H1 (cell line): ENCODE measurements at regions not wholly inside any gene's neighbourhood (a gene's known extent, or its start where the extent isn't known, plus 50 kb on each side); places are given as distances from the start of the nearest gene placed in this dataset.

ENCODE experiments used
- CTCF ChIA-PET: fragments of 300-600 bp; sonication (Branson Sonifier 250); formaldehyde crosslinking; loops from one replicate; lab custom pipeline; 2021; ENCODE audit not compliant: partially characterized antibody; lab: Charles Lee
- POLR2A ChIA-PET: fragments of 300-600 bp; sonication (Branson Sonifier 250); formaldehyde crosslinking; loops from one replicate; lab custom pipeline; 2021; ENCODE audit warnings: inconsistent platforms; ENCODE audit not compliant: partially characterized antibody; lab: Charles Lee
- DNase-seq, 2 experiments: peaks; one replicate each; pipeline versions ENCODE4 v3.0.0 to v3.0.0-alpha.2; 2010 to 2022; ENCODE audit warnings: low spot score in 2 of 2, low read depth in 1 of 2, mixed read lengths in 1 of 2
- FAIRE-seq: peaks from 2 replicates; lab custom pipeline; 2011; peaks lifted over from hg19 to GRCh38; lab: Jason Lieb, UNC
- H2AFZ ChIP-seq: 2 replicates; pipeline ENCODE4 v1.8.1; 2012; ENCODE audit warnings: low read length, inconsistent platforms
- H2AK5ac ChIP-seq: 2 replicates; pipeline ENCODE4 v1.6.1; 2013; ENCODE audit warnings: low read depth, low read length
- H2BK120ac ChIP-seq: replicated peaks from 2 replicates; pipeline ENCODE3; 2013; ENCODE audit warnings: low read depth, low read length, inconsistent platforms
- H2BK12ac ChIP-seq: 2 replicates; pipeline ENCODE4 v1.6.1; 2013; ENCODE audit warnings: low read depth, low read length
- H2BK15ac ChIP-seq: 2 replicates; pipeline ENCODE4 v1.6.1; 2013; ENCODE audit warnings: low read length
- H2BK20ac ChIP-seq: 2 replicates; pipeline ENCODE4 v1.6.1; 2013; ENCODE audit warnings: low read length
- H2BK5ac ChIP-seq: 2 replicates; pipeline ENCODE4 v1.6.1; 2013; ENCODE audit warnings: low read depth, low read length
- H3K14ac ChIP-seq: 2 replicates; pipeline ENCODE4 v1.6.1; 2013; ENCODE audit warnings: inconsistent platforms; ENCODE audit not compliant: insufficient read length
- H3K18ac ChIP-seq: 2 replicates; pipeline ENCODE4 v1.6.1; 2013; ENCODE audit warnings: low read length; ENCODE audit errors: extremely low read depth
- H3K23ac ChIP-seq: 2 replicates; pipeline ENCODE4 v1.6.1; 2013; ENCODE audit warnings: inconsistent platforms; ENCODE audit not compliant: insufficient read length
- H3K23me2 ChIP-seq: 2 replicates; pipeline ENCODE4 v1.6.1; 2013; ENCODE audit warnings: low read depth, low read length
- H3K27ac ChIP-seq: 2 replicates; pipeline ENCODE4 v1.6.1; 2011; ENCODE audit warnings: low read depth, low read length, inconsistent platforms
- H3K27me3 ChIP-seq, 4 experiments: replicated peaks in 1 of 4; 1 replicate in 1 of 4; 2 replicates in 3 of 4; pipeline versions ENCODE4 v1.6.1 to v1.8.1; 2011 to 2013; ENCODE audit warnings: low read length in 3 of 4, mild to moderate bottlenecking in 3 of 4, inconsistent platforms in 2 of 4, mixed read lengths in 2 of 4, moderate library complexity in 1 of 4; ENCODE audit not compliant: control insufficient read depth in 3 of 4, insufficient read depth in 3 of 4; ENCODE audit errors: extremely low read depth in 1 of 4
- H3K36me3 ChIP-seq, 4 experiments: 2 replicates each; pipeline versions ENCODE4 v1.6.1 to v1.8.1; 2011 to 2013; ENCODE audit warnings: mild to moderate bottlenecking in 4 of 4, low read length in 3 of 4, moderate library complexity in 2 of 4, control low read depth in 1 of 4, inconsistent platforms in 1 of 4; ENCODE audit not compliant: insufficient read depth in 4 of 4, control insufficient read depth in 2 of 4
- H3K4ac ChIP-seq: replicated peaks from 2 replicates; pipeline ENCODE3; 2013; ENCODE audit warnings: low read length, low read depth, mixed read lengths, inconsistent platforms; ENCODE audit not compliant: insufficient read length
- H3K4me1 ChIP-seq, 4 experiments: replicated peaks in 1 of 4; 1 replicate in 1 of 4; 2 replicates in 3 of 4; pipeline versions ENCODE4 v1.6.1 to v1.8.1; 2011 to 2013; ENCODE audit warnings: low read length in 3 of 4, inconsistent platforms in 2 of 4, mixed read lengths in 1 of 4; ENCODE audit not compliant: insufficient read depth in 4 of 4, control insufficient read depth in 3 of 4
- H3K4me2 ChIP-seq, 2 experiments: 2 replicates each; pipeline versions ENCODE4 v1.6.1 to v1.8.1; 2011 to 2013; ENCODE audit warnings: low read depth in 2 of 2, low read length in 2 of 2, control low read depth in 1 of 2, inconsistent platforms in 1 of 2, mild to moderate bottlenecking in 1 of 2; ENCODE audit not compliant: insufficient read depth in 1 of 2
- H3K4me3 ChIP-seq, 4 experiments: fragments of 200-600, 300-600 bp in 1 of 4; sonication (generic), shearing (Covaris generic), sonication (Bioruptor Twin) in 1 of 4; 2 replicates each; pipeline versions ENCODE4 v1.5.1 to v1.8.1; 2011 to 2016; ENCODE audit warnings: low read length in 4 of 4, low read depth in 3 of 4, control low read depth in 2 of 4, inconsistent platforms in 2 of 4, mild to moderate bottlenecking in 2 of 4, mixed read lengths in 1 of 4, moderate library complexity in 1 of 4; ENCODE audit not compliant: insufficient read depth in 2 of 4; ENCODE audit errors: extremely low read depth in 1 of 4
- H3K56ac ChIP-seq: replicated peaks from 2 replicates; pipeline ENCODE3; 2013; ENCODE audit warnings: low read depth, mild to moderate bottlenecking, mixed read lengths, low read length, inconsistent platforms; ENCODE audit not compliant: insufficient read length
- H3K79me1 ChIP-seq: 2 replicates; pipeline ENCODE4 v1.6.1; 2013; ENCODE audit warnings: low read depth, low read length, control low read depth
- H3K79me2 ChIP-seq, 2 experiments: 2 replicates each; pipeline versions ENCODE4 v1.6.1 to v1.8.1; 2012 to 2013; ENCODE audit warnings: low read length in 2 of 2, mild to moderate bottlenecking in 2 of 2, inconsistent platforms in 1 of 2; ENCODE audit not compliant: insufficient read depth in 2 of 2, control insufficient read depth in 1 of 2
- H3K9ac ChIP-seq, 4 experiments: replicated peaks in 1 of 4; 1 replicate in 1 of 4; 2 replicates in 3 of 4; pipeline versions ENCODE4 v1.6.1 to v1.8.1; 2011 to 2013; ENCODE audit warnings: low read depth in 3 of 4, low read length in 3 of 4, control low read depth in 2 of 4, mild to moderate bottlenecking in 2 of 4, moderate library complexity in 2 of 4, inconsistent platforms in 1 of 4; ENCODE audit errors: extremely low read depth in 1 of 4
- H3K9me3 ChIP-seq, 2 experiments: 2 replicates each; pipeline versions ENCODE4 v1.6.1 to v1.8.1; 2012 to 2013; ENCODE audit warnings: mild to moderate bottlenecking in 2 of 2, moderate library complexity in 2 of 2, control low read depth in 1 of 2, inconsistent platforms in 1 of 2, low read depth in 1 of 2, low read length in 1 of 2, mixed read lengths in 1 of 2; ENCODE audit not compliant: insufficient read depth in 2 of 2
- H4K20me1 ChIP-seq, 2 experiments: replicated peaks in 1 of 2; 2 replicates each; pipeline versions ENCODE3 to v1.8.1; 2011 to 2013; ENCODE audit warnings: inconsistent platforms in 2 of 2, low read length in 2 of 2, mild to moderate bottlenecking in 1 of 2; ENCODE audit not compliant: insufficient read depth in 2 of 2, control insufficient read depth in 1 of 2
- H4K5ac ChIP-seq: 2 replicates; pipeline ENCODE4 v1.6.1; 2013; ENCODE audit warnings: low read length, low read depth, mixed read lengths, inconsistent platforms; ENCODE audit not compliant: insufficient read length
- H4K8ac ChIP-seq: 2 replicates; pipeline ENCODE4 v1.8.0; 2013; ENCODE audit warnings: mild to moderate bottlenecking, moderate library complexity, low read length, inconsistent platforms; ENCODE audit not compliant: insufficient read depth; ENCODE audit errors: extremely low read depth
- H4K91ac ChIP-seq: replicated peaks from 2 replicates; pipeline ENCODE3; 2013; ENCODE audit warnings: low read length, mixed read lengths, inconsistent platforms; ENCODE audit not compliant: insufficient read length
- CBX5 ChIP-seq: fragments of 300-800, 300-1000 bp; sonication (generic); IDR thresholded peaks from 2 replicates; pipeline ENCODE4 v1.7.1; 2016; ENCODE audit warnings: antibody characterized with exemption, low read length, low read depth
- CBX8 ChIP-seq: fragments of 300-800, 300-1000 bp; sonication (generic); IDR thresholded peaks from 2 replicates; pipeline ENCODE4 v1.7.1; 2016; ENCODE audit warnings: low read depth, low read length, borderline replicate concordance
- CEBPB ChIP-seq: IDR thresholded peaks from 2 replicates; pipeline ENCODE4 v1.6.1; 2012; ENCODE audit warnings: low read depth, low read length
- CTBP2 ChIP-seq: IDR thresholded peaks from 2 replicates; pipeline ENCODE4 v1.7.0; 2011; ENCODE audit warnings: borderline replicate concordance, mild to moderate bottlenecking, moderate library complexity, mixed read lengths, low read length; ENCODE audit not compliant: insufficient read depth, insufficient read length
- EP300 ChIP-seq, 2 experiments: IDR thresholded peaks; 1 replicate in 1 of 2; 2 replicates in 1 of 2; pipeline ENCODE4 v1.6.1; 2011 to 2012; ENCODE audit warnings: low read depth in 2 of 2, low read length in 2 of 2, mild to moderate bottlenecking in 2 of 2, borderline replicate concordance in 1 of 2, inconsistent platforms in 1 of 2, moderate library complexity in 1 of 2
- EZH2 ChIP-seq: fragments of 200-600 bp; sonication (generic); IDR thresholded peaks from 2 replicates; pipeline ENCODE4 v1.7.1; 2012; ENCODE audit warnings: low read depth, mild to moderate bottlenecking, moderate library complexity, low read length, inconsistent platforms; ENCODE audit not compliant: severe bottlenecking
- GTF2F1 ChIP-seq: IDR thresholded peaks from 2 replicates; pipeline ENCODE4 v1.6.1; 2012; ENCODE audit warnings: low read depth, low read length, improper control_type of control experiment, borderline replicate concordance
- MAFK ChIP-seq: IDR thresholded peaks from 2 replicates; pipeline ENCODE4 v1.6.1; 2012; ENCODE audit warnings: low read depth, mild to moderate bottlenecking, improper control_type of control experiment, low read length
- RAD21 ChIP-seq, 2 experiments: IDR thresholded peaks in 1 of 2; conservative IDR thresholded peaks in 1 of 2; 2 replicates each; pipeline ENCODE4 v1.6.1; 2011; ENCODE audit warnings: low read depth in 2 of 2, low read length in 2 of 2, improper control_type of control experiment in 1 of 2, inconsistent platforms in 1 of 2, mild to moderate bottlenecking in 1 of 2, moderate library complexity in 1 of 2
- SP2 ChIP-seq: IDR thresholded peaks from 2 replicates; pipeline ENCODE4 v1.6.1; 2012; ENCODE audit warnings: mild to moderate bottlenecking, low read length, inconsistent platforms
- TAF7 ChIP-seq: optimal IDR thresholded peaks from 2 replicates; pipeline ENCODE3; 2011; ENCODE audit warnings: low read depth, mild to moderate bottlenecking, inconsistent platforms, low read length, moderate library complexity, borderline replicate concordance
- WGBS, 2 experiments: shearing (Covaris generic) in 1 of 2; methylation state at CpG; one replicate each; pipeline versions ENCODE4 v1.1.6 to v1.1.7; 2013 to 2015; ENCODE audit warnings: low lambda C conversion rate in 2 of 2, mixed read lengths in 2 of 2, inconsistent platforms in 1 of 2, low coverage in 1 of 2, missing lambda C conversion rate in 1 of 2; ENCODE audit not compliant: insufficient replicate concordance in 2 of 2, insufficient coverage in 1 of 2, insufficient read length in 1 of 2; ENCODE audit errors: extremely low coverage in 1 of 2, missing lambda C conversion rate in 1 of 2; 5-methylcytosine and 5-hydroxymethylcytosine counted together

DNA sequence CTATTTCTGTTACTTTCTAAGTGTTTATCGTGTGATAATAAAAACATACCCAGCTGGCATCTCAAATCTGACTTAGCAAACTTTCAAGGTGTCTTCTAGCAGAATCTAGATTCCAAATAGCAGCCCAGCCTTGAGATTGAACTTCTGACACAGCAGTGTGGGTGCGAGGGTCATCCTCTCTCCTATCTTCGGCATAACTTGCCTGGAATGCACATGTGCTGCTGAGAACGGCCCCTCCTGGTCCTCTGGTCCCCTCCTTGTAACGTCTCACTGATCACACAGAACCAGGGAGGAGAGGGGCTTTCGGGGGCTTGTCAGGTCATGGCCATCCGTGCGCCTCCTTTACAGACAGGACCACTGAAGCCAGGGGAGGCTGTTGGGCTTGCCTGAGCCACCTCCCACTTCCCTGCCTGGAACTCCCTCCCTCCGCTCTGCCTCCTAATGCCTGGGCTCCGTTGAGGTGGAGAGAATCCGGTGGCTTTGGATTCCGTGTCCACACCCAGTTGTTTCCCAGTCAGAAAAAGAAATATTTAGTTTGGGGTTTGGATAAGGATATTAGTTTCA lies 344.4 kb upstream of the C2CD4B start:
- no peaks in the 10 kb centered on the region for H3K79me2 ChIP-seq
- no peaks in the 10 kb centered on the region for H3K9me3 ChIP-seq
- no peak overlapping the region for H3K56ac ChIP-seq
- H3K27ac ChIP-seq: no peak overlapping the region
- H3K27me3 ChIP-seq: no peaks in the 10 kb centered on the region
- no peak overlapping the region for H4K91ac ChIP-seq
- no peak overlapping the region for H2BK15ac ChIP-seq
- H3K4me1 ChIP-seq: peaks cover 0 to 9% (median 4%) of the 10 kb centered on the region in 4 experiments; a peak in 6 of 7 replicates
- H3K4ac ChIP-seq: no peak overlapping the region
- DNase-seq (no peak), FAIRE-seq (no peak)
- H3K36me3 ChIP-seq: no peaks in the 10 kb centered on the region
- peaks cover 4% of the 10 kb centered on the region; the same call in 1 of the 2 replicates for H3K79me1 ChIP-seq
- H2BK120ac ChIP-seq: no peak overlapping the region
- H3K18ac ChIP-seq: no peak overlapping the region
- no peaks in the 10 kb centered on the region for H3K23me2 ChIP-seq
- no peak overlapping the region for H4K8ac ChIP-seq
- ChIA-PET CTCF (interaction anchor here (0.7 to 2.4 kb wide), 5 partner anchors 11 to 233 kb away, joined by 3 to 9 read pairs (median 5); no protein-coding TSS in a partner anchor), POLR2A (no interaction called here)
- WGBS, 2 experiments: 89% methylated on average over 10 of the region's 12 CpGs; no CpG with 5 or more reads in 1 of the 2 experiments
- H2AFZ ChIP-seq: no peak overlapping the region
- no peak overlapping the region for H3K14ac ChIP-seq
- no peaks in the 10 kb centered on the region for H4K20me1 ChIP-seq
- no peak overlapping the region for H4K5ac ChIP-seq
- H2BK20ac ChIP-seq: no peak overlapping the region
- H3K9ac ChIP-seq: no peak overlapping the region
- no peak for TF ChIP-seq TAF7
- no peak for TF ChIP-seq GTF2F1
- TF ChIP-seq RAD21 (IDR thresholded peaks at IDR 0.05 in 1 of 2, conservative IDR thresholded peaks at IDR 0.05 in 1 of 2; ENCODE audit: low read depth in 2 of 2, low read length in 2 of 2): peak in 1 of 2 experiments; percentile 5; a peak in 1 of 4 replicates
- TF ChIP-seq SP2: no peak
- TF ChIP-seq EP300 (IDR thresholded peaks at IDR 0.05; ENCODE audit: borderline replicate concordance in 1 of 2, low read depth in 2 of 2, low read length in 2 of 2): peak in 1 of 2 experiments; percentile 79; a peak in 1 of 3 replicates
- no peak for TF ChIP-seq CTBP2
- no peak for TF ChIP-seq CBX8
- TF ChIP-seq CBX5: no peak
- TF ChIP-seq MAFK: no peak
- TF ChIP-seq CEBPB: no peak
- TF ChIP-seq EZH2: no peak
- no peak overlapping the region for H2BK12ac ChIP-seq
- H3K4me3 ChIP-seq: no peak overlapping the region
- H3K4me2 ChIP-seq: no peak overlapping the region
- H2BK5ac ChIP-seq: no peak overlapping the region
- H3K23ac ChIP-seq: no peak overlapping the region
- H2AK5ac ChIP-seq: no peak overlapping the region
